ENCODE measurements at regions not wholly inside any gene's neighbourhood (a gene's known extent, or its start where the extent isn't known, plus 50 kb on each side); places are given as distances from the start of the nearest gene placed in this dataset.

GRCh38 chr5:28710360-28710759 lies 1672.0 kb upstream of the CDH9 start:
- H3K36me3 ChIP-seq = no peaks in the 10 kb centered on the region
- TF ChIP-seq POLR2AphosphoS5 (IDR thresholded peaks at IDR 0.05) (no peak), EP300 (IDR thresholded peaks at IDR 0.05) (no peak), POLR2A (IDR thresholded peaks at IDR 0.05) (no peak), CTCF (IDR thresholded peaks at IDR 0.05) (no peak)
- H3K4me1 ChIP-seq = no peaks in the 10 kb centered on the region
- no peak overlapping the region for H3K4me3 ChIP-seq
- H3K27me3 ChIP-seq = no peaks in the 10 kb centered on the region
- H3K9me3 ChIP-seq = no peaks in the 10 kb centered on the region
- no peak for DNase-seq (ENCODE audit: low spot score in 2 of 2)
- H3K27ac ChIP-seq = no peak overlapping the region

GRCh38 chr5:28708472-28708871 lies 1670.1 kb upstream of the CDH9 start:
- no peak overlapping the region for H3K4me3 ChIP-seq
- H3K27me3 ChIP-seq = no peaks in the 10 kb centered on the region
- no peaks in the 10 kb centered on the region for H3K9me3 ChIP-seq
- no peaks in the 10 kb centered on the region for H3K4me1 ChIP-seq
- TF ChIP-seq POLR2A (IDR thresholded peaks at IDR 0.05) (no peak), CTCF (IDR thresholded peaks at IDR 0.05) (no peak), EP300 (IDR thresholded peaks at IDR 0.05) (no peak), POLR2AphosphoS5 (IDR thresholded peaks at IDR 0.05) (no peak)
- no peak overlapping the region for H3K27ac ChIP-seq
- H3K36me3 ChIP-seq = no peaks in the 10 kb centered on the region
- DNase-seq (ENCODE audit: low spot score in 2 of 2) = no peak
- 87% methylated on average over 5 of the region's 5 CpGs for WGBS

GRCh38 chr5:28707706-28708105 lies 1669.3 kb upstream of the CDH9 start:
- DNase-seq (ENCODE audit: low spot score in 2 of 2) = no peak
- TF ChIP-seq POLR2AphosphoS5 (IDR thresholded peaks at IDR 0.05) (no peak), CTCF (IDR thresholded peaks at IDR 0.05) (no peak), POLR2A (IDR thresholded peaks at IDR 0.05) (no peak), EP300 (IDR thresholded peaks at IDR 0.05) (no peak)
- no peaks in the 10 kb centered on the region for H3K4me1 ChIP-seq
- no peak overlapping the region for H3K27ac ChIP-seq
- H3K4me3 ChIP-seq = no peak overlapping the region
- H3K27me3 ChIP-seq = no peaks in the 10 kb centered on the region
- H3K36me3 ChIP-seq = no peaks in the 10 kb centered on the region
- H3K9me3 ChIP-seq = no peaks in the 10 kb centered on the region

GRCh38 chr5:28703651-28704260 lies 1665.4 kb upstream of the CDH9 start:
- 58% methylated on average over 1 of the region's 1 CpG for WGBS
- H3K9me3 ChIP-seq = no peaks in the 10 kb centered on the region
- H3K36me3 ChIP-seq = no peaks in the 10 kb centered on the region
- TF ChIP-seq POLR2A (IDR thresholded peaks at IDR 0.05) (no peak), EP300 (IDR thresholded peaks at IDR 0.05) (no peak), CTCF (IDR thresholded peaks at IDR 0.05) (no peak), POLR2AphosphoS5 (IDR thresholded peaks at IDR 0.05) (no peak)
- H3K4me1 ChIP-seq = no peaks in the 10 kb centered on the region
- no peak for DNase-seq (ENCODE audit: low spot score in 2 of 2)
- H3K27me3 ChIP-seq = no peaks in the 10 kb centered on the region
- no peak overlapping the region for H3K27ac ChIP-seq
- no peak overlapping the region for H3K4me3 ChIP-seq

- TF ChIP-seq POLR2A (IDR thresholded peaks at IDR 0.05) (no peak), EP300 (IDR thresholded peaks at IDR 0.05) (no peak), POLR2AphosphoS5 (IDR thresholded peaks at IDR 0.05) (no peak), CTCF (IDR thresholded peaks at IDR 0.05) (no peak)
- no peaks in the 10 kb centered on the region for H3K4me1 ChIP-seq
- no peak for DNase-seq (ENCODE audit: low spot score in 2 of 2)
- H3K27me3 ChIP-seq = no peaks in the 10 kb centered on the region
- H3K27ac ChIP-seq = no peak overlapping the region
- H3K4me3 ChIP-seq = no peak overlapping the region
- H3K36me3 ChIP-seq = no peaks in the 10 kb centered on the region
- no peaks in the 10 kb centered on the region for H3K9me3 ChIP-seq
Observed at GRCh38 chr5:28691526-28691925, 1653.1 kb upstream of the CDH9 start.
